WTC11 (cell line): ENCODE measurements at regions not wholly inside any gene's neighbourhood (a gene's known extent, or its start where the extent isn't known, plus 50 kb on each side); places are given as distances from the start of the nearest gene placed in this dataset.

Experiments
- CTCF ChIP-seq: fragments of 200-600 bp; IDR thresholded peaks from 2 replicates; pipeline ENCODE4 v1.8.0; 2022; ENCODE audit warnings: antibody characterized with exemption
- NFYB ChIP-seq: sonication (generic); formaldehyde crosslinking; conservative IDR thresholded peaks from 2 replicates; pipeline ENCODE4 v1.8.0; 2022; ENCODE audit warnings: low read depth, missing genetic modification reagents
- ZNF317 ChIP-seq: sonication (generic); formaldehyde crosslinking; IDR thresholded peaks from 2 replicates; pipeline ENCODE4 v1.8.1; 2023; ENCODE audit warnings: low read depth, mild to moderate bottlenecking, moderate library complexity, missing genetic modification reagents, borderline replicate concordance

- TF ChIP-seq ZNF317 (CRISPR knock-in tag) (no peak), CTCF (no peak), NFYB (no peak)
These were observed 186.2 kb upstream of the FRMD6 start for GRCh38 chr14:51465486-51465885.
